ENCODE measurements at regions not wholly inside any gene's neighbourhood (a gene's known extent, or its start where the extent isn't known, plus 50 kb on each side); places are given as distances from the start of the nearest gene placed in this dataset.

DNA sequence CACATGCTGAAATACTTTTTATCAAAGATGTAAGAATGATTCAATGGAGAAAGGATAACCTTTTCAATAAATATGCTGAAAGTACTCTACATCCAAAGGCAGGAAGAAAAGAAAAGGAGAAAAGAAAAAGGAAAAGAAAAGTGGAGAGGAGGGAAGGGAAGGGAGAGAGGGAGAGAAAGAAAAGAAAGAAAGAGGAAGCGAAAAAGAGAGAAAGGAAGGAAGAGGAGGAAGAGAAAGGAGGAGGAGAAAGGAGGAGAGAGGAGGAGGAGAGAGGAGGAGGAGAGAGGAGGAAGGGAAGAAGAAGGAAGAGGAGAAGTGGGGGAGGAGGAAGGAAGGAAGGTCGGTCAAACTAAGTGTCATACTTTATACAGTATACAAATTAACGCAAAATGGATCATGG, 297.4 kb upstream of the HSF2 start:
- no peak for TF ChIP-seq CTCF (IDR thresholded peaks at IDR 0.05; ENCODE audit: low read length)
- no peak for TF ChIP-seq EZH2 (IDR thresholded peaks at IDR 0.05; ENCODE audit: borderline replicate concordance, low read length)

Measured in OCI-LY1 (cell line).